DND-41 (cell line): ENCODE measurements at regions not wholly inside any gene's neighbourhood (a gene's known extent, or its start where the extent isn't known, plus 50 kb on each side); places are given as distances from the start of the nearest gene placed in this dataset.

ENCODE experiments used
- ATAC-seq: fragments of 200-7000 bp; cut with Tn5 transposase; 3 replicates; pipeline ENCODE4 v1.9.1; 2021; ENCODE audit warnings: low read depth; ENCODE audit not compliant: insufficient read depth
- DNase-seq: peaks from one replicate; pipeline ENCODE4 v3.0.0-alpha.2; 2020
- H2AFZ ChIP-seq: 2 replicates; pipeline ENCODE4 v1.6.0; 2012; ENCODE audit warnings: low read depth, low read length
- H3K27ac ChIP-seq: 2 replicates; pipeline ENCODE4 v1.5.1; 2012; ENCODE audit warnings: low read length, inconsistent platforms
- H3K27me3 ChIP-seq: fragments of 200-600 bp; sonication (generic); 2 replicates; pipeline ENCODE4 v1.6.0; 2012; ENCODE audit warnings: low read length, mild to moderate bottlenecking, inconsistent platforms; ENCODE audit not compliant: insufficient read depth, poor library complexity
- H3K36me3 ChIP-seq: 2 replicates; pipeline ENCODE4 v1.5.1; 2012; ENCODE audit warnings: low read length, inconsistent platforms; ENCODE audit not compliant: insufficient read depth
- H3K4me1 ChIP-seq: 2 replicates; pipeline ENCODE4 v1.5.1; 2012; ENCODE audit warnings: mild to moderate bottlenecking, low read length; ENCODE audit not compliant: insufficient read depth
- H3K4me2 ChIP-seq: 2 replicates; pipeline ENCODE4 v1.6.0; 2012; ENCODE audit warnings: mild to moderate bottlenecking, moderate library complexity, low read length, inconsistent platforms; ENCODE audit not compliant: insufficient read depth
- H3K4me3 ChIP-seq, 2 experiments: fragments of 200-600 bp in 1 of 2; shearing (Covaris generic) in 1 of 2; 2 replicates each; pipeline ENCODE4 v1.5.1; 2012 to 2016; ENCODE audit warnings: inconsistent platforms in 2 of 2, low read length in 2 of 2, mild to moderate bottlenecking in 2 of 2, low read depth in 1 of 2, moderate library complexity in 1 of 2
- H3K79me2 ChIP-seq: 2 replicates; pipeline ENCODE4 v1.6.0; 2012; ENCODE audit warnings: low read length, inconsistent platforms; ENCODE audit not compliant: insufficient read depth
- H3K9ac ChIP-seq: 2 replicates; pipeline ENCODE4 v1.6.0; 2012; ENCODE audit warnings: low read depth, mild to moderate bottlenecking, inconsistent platforms, low read length, moderate library complexity
- H3K9me3 ChIP-seq: 2 replicates; pipeline ENCODE4 v1.5.1; 2012; ENCODE audit warnings: low read length, moderate library complexity, mild to moderate bottlenecking, inconsistent platforms; ENCODE audit not compliant: insufficient read depth, severe bottlenecking
- H4K20me1 ChIP-seq: 2 replicates; pipeline ENCODE4 v1.6.0; 2012; ENCODE audit warnings: low read length; ENCODE audit not compliant: insufficient read depth
- CTCF ChIP-seq: IDR thresholded peaks from 2 replicates; pipeline ENCODE4 v1.5.1; 2012; ENCODE audit warnings: borderline replicate concordance, low read length, moderate library complexity, mild to moderate bottlenecking; ENCODE audit not compliant: poor library complexity, severe bottlenecking; ENCODE audit errors: extremely low read depth
- EZH2 ChIP-seq: IDR thresholded peaks from 3 replicates; pipeline ENCODE4 v1.6.1; 2012; ENCODE audit warnings: borderline replicate concordance, low read depth, mild to moderate bottlenecking, moderate library complexity, low read length, inconsistent platforms; ENCODE audit not compliant: severe bottlenecking

GRCh38 chr10:62742536-62743061 lies 61.9 kb upstream of the ADO start:
- ATAC-seq = no peak
- H4K20me1 ChIP-seq = no peaks in the 10 kb centered on the region
- DNase-seq = no peak
- H3K9me3 ChIP-seq = no peaks in the 10 kb centered on the region
- H3K27ac ChIP-seq = no peak overlapping the region
- TF ChIP-seq EZH2 (no peak), CTCF (no peak)
- H3K36me3 ChIP-seq = no peaks in the 10 kb centered on the region
- peaks cover 6% of the 10 kb centered on the region for H3K27me3 ChIP-seq
- no peaks in the 10 kb centered on the region for H3K4me1 ChIP-seq
- no peak overlapping the region for H3K4me3 ChIP-seq
- H3K79me2 ChIP-seq = no peaks in the 10 kb centered on the region
- no peak overlapping the region for H3K4me2 ChIP-seq
- no peak overlapping the region for H2AFZ ChIP-seq
- no peak overlapping the region for H3K9ac ChIP-seq

GRCh38 chr10:62744136-62744535 lies 60.4 kb upstream of the ADO start:
- H3K9ac ChIP-seq = no peak overlapping the region
- no peak for DNase-seq
- H3K36me3 ChIP-seq = no peaks in the 10 kb centered on the region
- H4K20me1 ChIP-seq = no peaks in the 10 kb centered on the region
- no peaks in the 10 kb centered on the region for H3K79me2 ChIP-seq
- ATAC-seq = no peak
- H3K9me3 ChIP-seq = no peaks in the 10 kb centered on the region
- no peak overlapping the region for H2AFZ ChIP-seq
- no peak overlapping the region for H3K4me2 ChIP-seq
- no peak for TF ChIP-seq CTCF
- no peak for TF ChIP-seq EZH2
- H3K4me1 ChIP-seq = no peaks in the 10 kb centered on the region
- no peak overlapping the region for H3K4me3 ChIP-seq
- peaks cover 4% of the 10 kb centered on the region for H3K27me3 ChIP-seq
- no peak overlapping the region for H3K27ac ChIP-seq

GRCh38 chr10:62745581-62745980 lies 58.9 kb upstream of the ADO start:
- H3K9ac ChIP-seq = no peak overlapping the region
- no peaks in the 10 kb centered on the region for H4K20me1 ChIP-seq
- H3K79me2 ChIP-seq = no peaks in the 10 kb centered on the region
- no peaks in the 10 kb centered on the region for H3K9me3 ChIP-seq
- no peak overlapping the region for H3K4me2 ChIP-seq
- H2AFZ ChIP-seq = no peak overlapping the region
- no peak overlapping the region for H3K27ac ChIP-seq
- H3K36me3 ChIP-seq = no peaks in the 10 kb centered on the region
- no peak for DNase-seq
- H3K4me3 ChIP-seq = no peak overlapping the region
- no peak for TF ChIP-seq CTCF
- no peak for TF ChIP-seq EZH2
- no peak for ATAC-seq
- H3K4me1 ChIP-seq = no peaks in the 10 kb centered on the region
- peaks cover 4% of the 10 kb centered on the region for H3K27me3 ChIP-seq
